NB4 (cell line): ENCODE measurements at regions not wholly inside any gene's neighbourhood (a gene's known extent, or its start where the extent isn't known, plus 50 kb on each side); places are given as distances from the start of the nearest gene placed in this dataset.

Experiments
- DNase-seq: peaks from one replicate; pipeline ENCODE4 v3.0.0; 2010; ENCODE audit warnings: low read depth
- H3K4me3 ChIP-seq: one replicate; pipeline ENCODE4 v1.5.1; 2011; ENCODE audit warnings: mild to moderate bottlenecking, low read depth, low read length, moderate library complexity
- MYC ChIP-seq: IDR thresholded peaks from 2 replicates; pipeline ENCODE4 v1.6.1; 2011; ENCODE audit warnings: low read depth, low read length
- POLR2A ChIP-seq: IDR thresholded peaks from 2 replicates; pipeline ENCODE4 v1.6.1; 2011; ENCODE audit warnings: mild to moderate bottlenecking; ENCODE audit not compliant: insufficient read length; ENCODE audit errors: extremely low read depth
- TF ChIP-seq, protein P1 (sequence below): IDR thresholded peaks from 2 replicates; pipeline ENCODE4 v1.6.1; 2011; ENCODE audit warnings: low read depth, low read length
- TF ChIP-seq, protein P2 (sequence below): IDR thresholded peaks from one replicate; pipeline ENCODE4 v1.5.1; 2012; ENCODE audit warnings: low read depth, low read length

- TF ChIP-seq POLR2A (no peak), MYC (no peak)
- TF ChIP-seq, protein P1, sequence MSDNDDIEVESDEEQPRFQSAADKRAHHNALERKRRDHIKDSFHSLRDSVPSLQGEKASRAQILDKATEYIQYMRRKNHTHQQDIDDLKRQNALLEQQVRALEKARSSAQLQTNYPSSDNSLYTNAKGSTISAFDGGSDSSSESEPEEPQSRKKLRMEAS: no peak
- TF ChIP-seq, protein P2, sequence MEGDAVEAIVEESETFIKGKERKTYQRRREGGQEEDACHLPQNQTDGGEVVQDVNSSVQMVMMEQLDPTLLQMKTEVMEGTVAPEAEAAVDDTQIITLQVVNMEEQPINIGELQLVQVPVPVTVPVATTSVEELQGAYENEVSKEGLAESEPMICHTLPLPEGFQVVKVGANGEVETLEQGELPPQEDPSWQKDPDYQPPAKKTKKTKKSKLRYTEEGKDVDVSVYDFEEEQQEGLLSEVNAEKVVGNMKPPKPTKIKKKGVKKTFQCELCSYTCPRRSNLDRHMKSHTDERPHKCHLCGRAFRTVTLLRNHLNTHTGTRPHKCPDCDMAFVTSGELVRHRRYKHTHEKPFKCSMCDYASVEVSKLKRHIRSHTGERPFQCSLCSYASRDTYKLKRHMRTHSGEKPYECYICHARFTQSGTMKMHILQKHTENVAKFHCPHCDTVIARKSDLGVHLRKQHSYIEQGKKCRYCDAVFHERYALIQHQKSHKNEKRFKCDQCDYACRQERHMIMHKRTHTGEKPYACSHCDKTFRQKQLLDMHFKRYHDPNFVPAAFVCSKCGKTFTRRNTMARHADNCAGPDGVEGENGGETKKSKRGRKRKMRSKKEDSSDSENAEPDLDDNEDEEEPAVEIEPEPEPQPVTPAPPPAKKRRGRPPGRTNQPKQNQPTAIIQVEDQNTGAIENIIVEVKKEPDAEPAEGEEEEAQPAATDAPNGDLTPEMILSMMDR: no peak
- H3K4me3 ChIP-seq: no peak overlapping the region
- DNase-seq: no peak
Measured at GRCh38 chr21:26758083-26758880, 86.9 kb downstream of the ADAMTS1 start.

DNA sequence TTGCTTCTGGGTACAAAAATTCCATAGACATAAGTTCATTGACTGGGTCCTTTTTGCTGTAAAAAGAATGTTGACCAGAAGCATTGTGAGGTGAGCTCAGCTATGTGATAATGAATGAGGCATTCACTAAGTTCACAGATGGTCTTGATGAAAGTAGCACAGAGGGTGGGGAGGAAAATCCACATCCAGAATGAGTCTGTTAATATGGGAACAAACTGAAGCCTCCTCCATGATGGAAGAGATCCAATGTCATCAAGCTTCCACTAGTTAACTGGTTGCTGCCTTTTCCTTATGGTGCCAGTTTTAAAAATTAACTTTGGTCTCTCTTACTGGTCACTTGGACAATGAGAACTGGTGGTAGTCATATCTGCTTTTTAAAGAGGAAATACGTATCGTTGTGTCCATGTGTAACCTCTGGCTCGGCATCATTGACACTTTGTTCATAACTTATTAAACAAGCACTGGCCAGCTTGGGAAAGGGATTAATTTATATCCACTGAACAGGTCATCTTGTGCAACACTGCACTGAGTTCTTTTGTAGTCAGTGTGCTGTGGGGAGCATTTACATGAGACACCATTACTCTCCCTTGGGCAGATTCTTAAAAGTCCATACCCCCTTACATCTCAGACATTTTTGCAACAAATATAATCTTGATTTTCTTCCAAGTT lies 88.6 kb downstream of the ADAMTS1 start:
- H3K4me3 ChIP-seq: no peak overlapping the region
- TF ChIP-seq, protein P1: no peak
- TF ChIP-seq, protein P2: no peak
- TF ChIP-seq POLR2A: no peak
- no peak for TF ChIP-seq MYC
- DNase-seq: no peak

DNA sequence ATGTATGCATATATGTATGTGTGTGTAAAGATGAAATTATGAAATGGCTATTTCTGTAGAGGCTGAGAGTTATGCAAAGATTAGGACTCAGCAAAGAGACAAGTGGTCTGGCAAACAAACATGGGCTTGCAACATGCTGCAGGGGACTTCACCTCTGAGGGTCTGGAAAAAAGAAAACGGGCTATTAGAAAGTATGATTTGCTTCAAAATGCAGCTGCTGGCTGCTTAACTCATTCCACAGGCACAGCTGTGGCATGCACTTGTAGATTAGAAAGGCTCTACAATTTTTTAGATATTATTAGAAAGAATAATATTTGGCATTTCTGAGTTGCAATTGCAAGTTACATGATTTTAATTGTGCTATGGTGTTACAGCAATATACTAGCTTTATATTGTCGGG lies 90.4 kb downstream of the ADAMTS1 start:
- no peak for DNase-seq
- no peak overlapping the region for H3K4me3 ChIP-seq
- no peak for TF ChIP-seq POLR2A
- TF ChIP-seq MYC: no peak
- TF ChIP-seq, protein P1: no peak
- TF ChIP-seq, protein P2: no peak

DNA sequence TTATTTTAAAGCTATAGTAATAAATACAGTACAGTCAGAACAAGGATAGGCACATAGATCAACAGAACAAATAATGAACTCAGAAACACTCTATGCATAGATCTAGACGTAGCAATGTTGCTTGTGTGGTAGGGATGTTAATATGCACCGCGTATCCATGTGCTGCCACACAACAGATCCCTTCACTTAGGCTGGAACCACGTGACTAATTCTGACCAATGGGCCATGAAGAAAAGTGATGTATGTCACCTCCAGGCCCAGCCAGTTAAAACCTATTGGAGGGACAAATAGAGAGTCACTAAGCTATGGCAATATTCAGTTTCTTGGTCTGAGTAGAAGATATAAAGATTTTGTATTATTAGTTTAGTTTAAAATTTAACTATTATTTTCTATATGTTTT lies 91.4 kb downstream of the ADAMTS1 start:
- TF ChIP-seq MYC: no peak
- TF ChIP-seq, protein P1: peak; percentile 42; the same call in 1 of the 2 replicates
- DNase-seq: peak; percentile 4
- no peak overlapping the region for H3K4me3 ChIP-seq

GRCh38 chr21:26752849-26753248 lies 92.4 kb downstream of the ADAMTS1 start:
- TF ChIP-seq MYC (no peak), POLR2A (no peak)
- TF ChIP-seq, protein P1: no peak
- TF ChIP-seq, protein P2: no peak

GRCh38 chr21:26751305-26751704 lies 93.9 kb downstream of the ADAMTS1 start:
- no peak for DNase-seq
- TF ChIP-seq, protein P1: no peak
- no peak for TF ChIP-seq MYC
- TF ChIP-seq, protein P2: no peak
- no peak for TF ChIP-seq POLR2A

More at GRCh38 chr21:26752849-26753248, 92.4 kb downstream of the ADAMTS1 start:
- H3K4me3 ChIP-seq: no peak overlapping the region
- DNase-seq: no peak

More at GRCh38 chr21:26751305-26751704, 93.9 kb downstream of the ADAMTS1 start:
- H3K4me3 ChIP-seq: no peak overlapping the region
